Activated B cell treated with CpG ODN at 0.5 μM for 24 hours (primary cell): ENCODE measurements at regions not wholly inside any gene's neighbourhood (a gene's known extent, or its start where the extent isn't known, plus 50 kb on each side); places are given as distances from the start of the nearest gene placed in this dataset.

Source experiments
- ATAC-seq: fragments of 200-7000 bp; cut with Tn5 transposase; one replicate; pipeline ENCODE4 v1.10.0; 2021; ENCODE audit warnings: low read depth, mild to moderate bottlenecking, moderate library complexity
- CTCF ChIA-PET: fragments of 350-600 bp; sonication (Branson Sonifier 250); formaldehyde crosslinking; loops from one replicate; lab custom pipeline; 2021; ENCODE audit warnings: antibody characterized with exemption; lab: Charles Lee
- POLR2A ChIA-PET: fragments of 350-600 bp; sonication (Branson Sonifier 250); formaldehyde crosslinking; loops from one replicate; lab custom pipeline; 2021; ENCODE audit warnings: antibody characterized with exemption; lab: Charles Lee
- DNase-seq: peaks from one replicate; pipeline ENCODE4 v3.0.0; 2022
- H3K27ac Mint-ChIP-seq: one replicate; pipeline ENCODE4 v1.8.0; 2020; ENCODE audit warnings: mixed read lengths
- H3K27me3 Mint-ChIP-seq: one replicate; pipeline ENCODE4 v1.8.0; 2021; ENCODE audit warnings: mixed read lengths
- H3K36me3 Mint-ChIP-seq: one replicate; pipeline ENCODE4 v1.8.0; 2021; ENCODE audit warnings: low read depth, mixed read lengths
- H3K4me1 Mint-ChIP-seq: one replicate; pipeline ENCODE4 v1.8.0; 2021; ENCODE audit warnings: mixed read lengths
- H3K4me3 Mint-ChIP-seq: one replicate; pipeline ENCODE4 v1.8.0; 2020; ENCODE audit warnings: mild to moderate bottlenecking, mixed read lengths
- H3K9me3 Mint-ChIP-seq: one replicate; pipeline ENCODE4 v1.8.0; 2020; ENCODE audit warnings: mixed read lengths
- CTCF ChIP-seq: fragments of 200-600 bp; IDR thresholded peaks from one replicate; pipeline ENCODE4 v1.8.0; 2022; ENCODE audit warnings: antibody characterized with exemption, mild to moderate bottlenecking
- intact Hi-C: fragments of 100-400 bp; cut with micrococcal nuclease; formaldehyde crosslinking; loops from one replicate; pipeline ENCODE4 v1.15.1; 2024

DNA sequence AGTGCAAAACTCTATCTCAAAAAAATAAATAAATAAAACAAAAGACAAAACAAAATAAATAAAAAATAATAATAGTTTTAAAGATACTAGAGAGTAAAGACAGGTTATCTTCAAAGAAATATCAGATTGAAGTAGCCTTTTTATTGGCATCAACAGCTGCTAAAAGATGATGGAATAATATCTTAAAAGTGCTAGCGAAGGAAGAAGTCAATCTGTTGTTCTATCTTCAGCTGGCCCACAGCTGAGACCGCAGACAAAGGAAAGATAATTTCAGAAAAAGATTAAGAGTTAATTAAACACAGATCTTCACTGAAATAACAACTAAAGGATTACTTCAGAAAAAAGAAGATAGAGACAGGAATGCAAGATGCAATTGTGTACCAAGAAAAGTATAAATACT, 130.2 kb upstream of the PKDCC start:
- H3K27me3 Mint-ChIP-seq: peaks cover 9% of the 10 kb centered on the region
- DNase-seq: no peak
- no peak overlapping the region for H3K4me3 Mint-ChIP-seq
- intact Hi-C loops: no loop called here
- no peak for TF ChIP-seq CTCF
- H3K9me3 Mint-ChIP-seq: no peaks in the 10 kb centered on the region
- POLR2A ChIA-PET: no interaction called here
- H3K4me1 Mint-ChIP-seq: no peaks in the 10 kb centered on the region
- no peaks in the 10 kb centered on the region for H3K36me3 Mint-ChIP-seq
- ATAC-seq: no peak
- H3K27ac Mint-ChIP-seq: no peak overlapping the region
- CTCF ChIA-PET: no interaction called here

- Mint-ChIP-seq H3K27ac (no peak overlapping the region), H3K4me3 (no peak overlapping the region), H3K27me3 (peaks cover 6% of the 10 kb centered on the region), H3K4me1 (no peaks in the 10 kb centered on the region), H3K9me3 (no peaks in the 10 kb centered on the region), H3K36me3 (no peaks in the 10 kb centered on the region)
- intact Hi-C loops: no loop called here
- POLR2A ChIA-PET: no interaction called here
- DNase-seq (no peak), ATAC-seq (no peak)
- no peak for TF ChIP-seq CTCF
- CTCF ChIA-PET: no interaction called here
These were observed 128.7 kb upstream of the PKDCC start for GRCh38 chr2:41919135-41919534.

- Mint-ChIP-seq H3K27ac (no peak overlapping the region), H3K4me3 (no peak overlapping the region), H3K27me3 (peaks cover 4% of the 10 kb centered on the region), H3K9me3 (no peaks in the 10 kb centered on the region), H3K4me1 (no peaks in the 10 kb centered on the region), H3K36me3 (no peaks in the 10 kb centered on the region)
- ATAC-seq: no peak
- ChIA-PET CTCF (interaction anchor here (0.7 kb wide), 1 partner anchor 58 kb away, joined by 3 read pairs; no protein-coding TSS in a partner anchor), POLR2A (no interaction called here)
- intact Hi-C loops: no loop called here
- DNase-seq: no peak
- no peak for TF ChIP-seq CTCF
These were observed 127.6 kb upstream of the PKDCC start for GRCh38 chr2:41920181-41920580.

GRCh38 chr2:41920812-41921211, 127.0 kb upstream of the PKDCC start:
- CTCF ChIA-PET: no interaction called here
- ATAC-seq (no peak), DNase-seq (no peak)
- no peaks in the 10 kb centered on the region for H3K4me1 Mint-ChIP-seq
- intact Hi-C loops: no loop called here
- no peak overlapping the region for H3K4me3 Mint-ChIP-seq
- TF ChIP-seq CTCF: no peak
- H3K9me3 Mint-ChIP-seq: peaks cover 3% of the 10 kb centered on the region
- H3K27me3 Mint-ChIP-seq: peaks cover 4% of the 10 kb centered on the region
- no peaks in the 10 kb centered on the region for H3K36me3 Mint-ChIP-seq
- H3K27ac Mint-ChIP-seq: no peak overlapping the region
- POLR2A ChIA-PET: no interaction called here

DNA sequence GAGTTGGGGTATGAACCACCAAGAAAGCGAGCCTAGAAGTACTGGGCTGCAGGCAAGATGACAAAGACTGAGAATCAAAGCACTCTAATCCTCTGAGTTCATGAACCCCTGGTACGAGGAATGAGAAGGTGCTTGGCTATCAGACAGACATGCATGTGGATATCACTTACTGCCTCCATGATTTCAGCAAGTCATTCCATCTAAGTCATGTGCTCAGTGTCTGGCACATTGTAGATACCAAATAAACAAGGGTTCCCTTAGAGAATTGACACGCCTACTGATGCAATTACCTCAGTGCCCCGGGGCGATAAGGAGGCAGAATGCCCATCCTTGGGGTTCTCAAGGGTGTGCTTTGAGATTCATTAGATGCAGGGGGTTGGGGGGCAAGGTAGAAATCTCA, 125.6 kb upstream of the PKDCC start:
- POLR2A ChIA-PET: no interaction called here
- H3K27ac Mint-ChIP-seq: no peak overlapping the region
- peaks cover 4% of the 10 kb centered on the region for H3K27me3 Mint-ChIP-seq
- peaks cover 3% of the 10 kb centered on the region for H3K9me3 Mint-ChIP-seq
- TF ChIP-seq CTCF: no peak
- intact Hi-C loops: no loop called here
- H3K4me1 Mint-ChIP-seq: no peaks in the 10 kb centered on the region
- ATAC-seq (no peak), DNase-seq (no peak)
- no peaks in the 10 kb centered on the region for H3K36me3 Mint-ChIP-seq
- CTCF ChIA-PET: no interaction called here
- no peak overlapping the region for H3K4me3 Mint-ChIP-seq
